D721Med (cell line): ENCODE measurements at regions not wholly inside any gene's neighbourhood (a gene's known extent, or its start where the extent isn't known, plus 50 kb on each side); places are given as distances from the start of the nearest gene placed in this dataset.

Source experiments
- DNase-seq: peaks from one replicate; pipeline ENCODE4 v3.0.0; 2011; ENCODE audit warnings: low spot score; ENCODE audit not compliant: insufficient read length
- FAIRE-seq: peaks from 2 replicates; lab custom pipeline; 2011; peaks lifted over from hg19 to GRCh38; lab: Jason Lieb, UNC
- TF ChIP-seq, protein P1 (sequence below): IDR thresholded peaks from 2 replicates; pipeline ENCODE4 v1.5.1; 2012; ENCODE audit warnings: mild to moderate bottlenecking, control low read depth; ENCODE audit not compliant: insufficient read depth; ENCODE audit errors: missing control alignments

GRCh38 chr10:10828623-10829022 lies 189.0 kb upstream of the CELF2 start:
- DNase-seq (no peak), FAIRE-seq (no peak)
- TF ChIP-seq, protein P1, sequence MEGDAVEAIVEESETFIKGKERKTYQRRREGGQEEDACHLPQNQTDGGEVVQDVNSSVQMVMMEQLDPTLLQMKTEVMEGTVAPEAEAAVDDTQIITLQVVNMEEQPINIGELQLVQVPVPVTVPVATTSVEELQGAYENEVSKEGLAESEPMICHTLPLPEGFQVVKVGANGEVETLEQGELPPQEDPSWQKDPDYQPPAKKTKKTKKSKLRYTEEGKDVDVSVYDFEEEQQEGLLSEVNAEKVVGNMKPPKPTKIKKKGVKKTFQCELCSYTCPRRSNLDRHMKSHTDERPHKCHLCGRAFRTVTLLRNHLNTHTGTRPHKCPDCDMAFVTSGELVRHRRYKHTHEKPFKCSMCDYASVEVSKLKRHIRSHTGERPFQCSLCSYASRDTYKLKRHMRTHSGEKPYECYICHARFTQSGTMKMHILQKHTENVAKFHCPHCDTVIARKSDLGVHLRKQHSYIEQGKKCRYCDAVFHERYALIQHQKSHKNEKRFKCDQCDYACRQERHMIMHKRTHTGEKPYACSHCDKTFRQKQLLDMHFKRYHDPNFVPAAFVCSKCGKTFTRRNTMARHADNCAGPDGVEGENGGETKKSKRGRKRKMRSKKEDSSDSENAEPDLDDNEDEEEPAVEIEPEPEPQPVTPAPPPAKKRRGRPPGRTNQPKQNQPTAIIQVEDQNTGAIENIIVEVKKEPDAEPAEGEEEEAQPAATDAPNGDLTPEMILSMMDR = no peak

GRCh38 chr10:10829576-10829975 lies 188.1 kb upstream of the CELF2 start:
- no peak for FAIRE-seq
- TF ChIP-seq, protein P1 = no peak
- DNase-seq = no peak

- TF ChIP-seq, protein P1 = no peak
- no peak for FAIRE-seq
- no peak for DNase-seq
Observed at GRCh38 chr10:10830293-10830986, 187.2 kb upstream of the CELF2 start.

GRCh38 chr10:10831085-10831484 lies 186.6 kb upstream of the CELF2 start:
- FAIRE-seq (no peak), DNase-seq (no peak)
- TF ChIP-seq, protein P1 = no peak

- no peak for FAIRE-seq
- TF ChIP-seq, protein P1 = no peak
- DNase-seq = no peak
Observed at GRCh38 chr10:10833955-10834354, 183.7 kb upstream of the CELF2 start.

- no peak for FAIRE-seq
- TF ChIP-seq, protein P1 = no peak
Observed at GRCh38 chr10:10844251-10844650, 173.4 kb upstream of the CELF2 start.

DNA sequence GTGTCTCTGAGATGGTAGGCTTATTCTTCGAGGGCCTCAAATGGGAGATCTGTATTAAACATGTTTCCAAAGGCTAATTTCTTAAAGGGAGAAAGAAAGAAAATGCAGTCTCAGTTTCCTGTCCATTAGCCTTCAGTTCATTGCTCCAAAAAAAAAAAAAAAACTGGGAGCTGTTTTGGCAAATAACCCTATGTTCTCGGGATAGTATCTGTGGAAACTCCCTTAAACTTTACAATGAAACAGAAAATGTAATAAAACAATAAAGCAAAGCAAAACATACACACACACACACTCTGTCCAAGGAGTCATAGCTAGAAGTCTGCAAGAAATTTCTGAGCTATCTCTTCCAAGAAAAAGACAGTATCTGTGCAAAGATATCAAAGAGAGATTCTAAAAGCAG lies 172.5 kb upstream of the CELF2 start:
- no peak for FAIRE-seq
- TF ChIP-seq, protein P1 = no peak
- DNase-seq = no peak

More at GRCh38 chr10:10844251-10844650, 173.4 kb upstream of the CELF2 start:
- no peak for DNase-seq
